GM21825 (cell line): ENCODE measurements at regions not wholly inside any gene's neighbourhood (a gene's known extent, or its start where the extent isn't known, plus 50 kb on each side); places are given as distances from the start of the nearest gene placed in this dataset.

Source experiments
- ATAC-seq: cut with Tn5 transposase; IDR thresholded peaks from one replicate; pipeline ENCODE4 v1.9.1; 2021; ENCODE audit warnings: mild to moderate bottlenecking, moderate library complexity; ENCODE audit not compliant: unreplicated experiment

GRCh38 chr2:149954981-149955600 is 367.5 kb upstream of the MMADHC start:
- ATAC-seq, result no peak

GRCh38 chr2:149953627-149954026 is 366.1 kb upstream of the MMADHC start:
- no peak for ATAC-seq

- no peak for ATAC-seq
Measured at GRCh38 chr2:149931486-149931885, 343.9 kb upstream of the MMADHC start.

GRCh38 chr2:149928011-149928410 is 340.4 kb upstream of the MMADHC start:
- no peak for ATAC-seq

DNA sequence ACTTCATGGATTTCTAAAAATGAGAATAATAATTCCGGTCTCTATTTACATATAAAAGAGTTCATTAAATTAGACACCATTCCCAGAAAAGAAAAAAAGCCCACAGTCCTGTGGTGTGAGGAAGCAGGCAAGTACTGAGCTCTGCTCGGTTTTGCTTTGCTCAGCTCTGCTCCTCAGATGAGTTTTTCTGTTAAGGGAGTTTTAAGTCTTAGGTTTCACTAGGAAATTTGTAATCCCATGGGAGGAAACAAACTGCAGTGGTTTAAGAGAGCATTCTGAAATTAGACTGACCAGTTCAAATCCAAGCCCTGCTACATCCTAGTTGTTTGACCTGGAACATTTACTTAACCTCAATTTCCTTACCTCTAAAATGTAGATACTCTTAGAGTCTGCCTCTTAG is 338.6 kb upstream of the MMADHC start:
- no peak for ATAC-seq

- no peak for ATAC-seq
Measured at GRCh38 chr2:149924549-149925213, 337.1 kb upstream of the MMADHC start.

GRCh38 chr2:149924028-149924427 is 336.5 kb upstream of the MMADHC start:
- no peak for ATAC-seq

- ATAC-seq, result no peak
Measured at GRCh38 chr2:149921911-149922616, 334.5 kb upstream of the MMADHC start.

GRCh38 chr2:149920389-149920788 is 332.8 kb upstream of the MMADHC start:
- no peak for ATAC-seq

DNA sequence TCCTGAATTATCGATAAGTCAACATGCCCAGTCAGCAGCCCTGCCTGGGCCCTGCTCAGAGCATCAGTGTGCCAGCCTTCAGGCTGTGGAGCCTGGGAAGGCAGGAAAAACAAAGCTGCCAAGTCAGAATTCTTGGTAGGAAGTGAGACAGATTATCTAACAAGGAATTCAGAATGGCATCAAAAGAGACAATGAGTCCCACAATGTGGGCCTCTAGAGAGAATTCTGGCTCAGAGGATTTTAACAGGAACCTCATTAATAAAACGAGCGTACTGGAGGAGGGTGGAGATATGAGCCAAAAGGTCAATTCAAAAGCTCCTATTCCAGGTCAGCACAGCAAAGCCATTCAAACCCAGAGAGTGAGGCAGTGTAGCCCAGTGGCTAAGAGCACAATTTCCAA is 327.6 kb upstream of the MMADHC start:
- no peak for ATAC-seq

- no peak for ATAC-seq
Measured at GRCh38 chr2:149908726-149909683, 321.4 kb upstream of the MMADHC start.

GRCh38 chr2:149906886-149907285 is 319.3 kb upstream of the MMADHC start:
- no peak for ATAC-seq

DNA sequence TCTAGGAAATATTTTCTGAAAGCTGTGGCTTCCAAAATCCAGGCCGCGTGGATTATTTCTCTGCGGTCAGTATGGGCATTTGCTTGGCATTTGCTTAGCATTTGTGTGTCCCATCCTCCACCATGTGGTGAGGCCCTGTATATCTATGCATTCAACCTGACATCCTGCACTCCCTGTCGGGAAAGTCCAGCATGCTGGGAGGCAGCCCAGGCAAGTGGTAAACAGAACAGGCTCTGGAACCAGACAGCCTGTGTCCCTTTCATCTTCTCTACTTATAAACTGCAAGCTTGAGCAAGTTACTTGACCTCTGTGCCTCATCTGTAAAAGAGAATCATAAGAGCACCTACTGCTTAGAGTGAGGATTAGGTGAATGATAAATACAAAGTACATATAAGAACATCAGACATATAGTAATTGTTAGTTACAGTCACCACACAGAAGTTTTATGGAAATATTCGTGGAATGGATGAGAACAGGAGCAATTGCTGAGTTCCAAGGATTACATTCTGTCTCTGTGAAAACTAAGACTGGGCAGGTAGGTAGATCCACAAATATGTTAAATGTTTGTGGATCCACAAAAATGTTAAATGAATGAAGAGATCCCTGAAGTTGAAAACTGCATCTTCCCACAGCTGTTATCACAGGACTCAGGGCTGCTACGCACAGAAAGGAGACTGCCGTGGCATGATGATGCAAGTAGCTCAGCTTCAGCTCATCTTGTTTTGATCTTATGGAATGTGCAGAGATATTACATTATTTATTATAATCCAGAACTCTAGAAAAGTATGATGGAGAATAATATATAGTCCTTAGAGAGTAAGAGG is 317.0 kb upstream of the MMADHC start:
- ATAC-seq, result no peak

- ATAC-seq, result no peak
Measured at GRCh38 chr2:149903626-149904025, 316.1 kb upstream of the MMADHC start.

GRCh38 chr2:149902081-149902480 is 314.5 kb upstream of the MMADHC start:
- no peak for ATAC-seq

GRCh38 chr2:149901231-149901859 is 313.8 kb upstream of the MMADHC start:
- ATAC-seq, result no peak

GRCh38 chr2:149899390-149899789 is 311.8 kb upstream of the MMADHC start:
- ATAC-seq, result no peak

- no peak for ATAC-seq
Measured at GRCh38 chr2:149894760-149895159, 307.2 kb upstream of the MMADHC start.

GRCh38 chr2:149894226-149894625 is 306.7 kb upstream of the MMADHC start:
- ATAC-seq, result no peak

- no peak for ATAC-seq
Measured at GRCh38 chr2:149892563-149892962, 305.0 kb upstream of the MMADHC start.
